ENCODE measurements at regions not wholly inside any gene's neighbourhood (a gene's known extent, or its start where the extent isn't known, plus 50 kb on each side); places are given as distances from the start of the nearest gene placed in this dataset.
"Not testable (repeated sequence)": the region's sequence is repeated elsewhere in the genome, so short reads cannot be mapped to it uniquely, and the experiment has no call there.

DNA sequence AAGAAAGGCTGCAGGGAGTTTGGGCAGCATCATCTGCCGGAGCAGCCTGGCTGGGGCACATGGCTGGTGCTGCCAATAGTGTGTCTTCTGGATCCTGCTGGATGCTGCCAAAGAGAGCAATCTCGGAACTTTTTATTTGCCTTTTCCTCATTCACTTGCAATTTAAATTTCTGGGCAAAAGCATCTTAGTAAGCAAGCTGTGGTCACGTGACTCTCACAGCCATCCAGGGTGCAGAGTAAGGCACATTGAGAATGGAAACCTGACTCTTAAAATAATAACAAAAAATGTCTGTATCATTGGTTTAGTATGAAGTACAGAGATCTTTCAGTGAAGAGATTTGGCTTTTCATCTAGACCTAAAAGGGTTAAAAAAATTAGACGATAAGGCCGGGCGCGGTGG, 910.3 kb downstream of the STIM2 start:
- DNase-seq, result no peak

DNA sequence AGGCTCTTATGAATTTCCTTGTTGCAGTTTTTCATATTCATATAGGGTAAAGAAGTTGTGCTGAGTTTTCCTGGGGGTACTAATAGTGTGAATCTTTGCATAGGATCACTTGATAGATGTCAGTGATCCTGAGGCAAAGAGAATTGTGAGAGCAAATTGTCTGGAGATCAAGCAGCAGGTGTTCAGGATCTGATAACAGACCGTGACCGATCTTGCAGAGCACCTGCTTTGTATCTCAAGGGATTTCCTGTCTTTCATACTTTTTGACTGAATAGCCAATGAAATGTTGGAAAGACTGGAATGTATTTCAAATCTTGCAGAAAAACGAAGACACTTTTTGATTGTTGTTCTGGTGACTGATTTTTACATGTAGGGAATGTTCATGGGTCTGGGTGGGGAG, 914.5 kb downstream of the STIM2 start:
- peak in 1 of 2 experiments; percentile 44 for DNase-seq

DNA sequence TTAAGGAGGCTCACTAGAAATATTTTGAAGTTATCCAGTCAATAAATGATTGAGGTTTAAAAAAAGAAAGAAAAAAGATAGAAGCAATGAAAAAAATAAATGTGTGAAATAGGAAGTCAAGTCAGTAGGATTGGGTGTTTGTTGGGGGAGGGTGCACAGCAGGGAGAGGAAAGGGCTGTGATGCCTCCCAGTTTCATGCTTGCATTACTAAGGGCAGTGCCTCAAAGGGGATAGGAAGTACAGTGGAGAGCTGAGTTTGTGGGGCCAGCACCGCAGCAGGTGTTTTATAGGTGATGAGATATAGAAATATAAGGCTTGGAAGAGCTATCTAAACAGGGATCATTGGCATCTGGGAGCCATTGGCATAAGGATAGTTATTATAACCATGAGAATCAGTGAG, 919.2 kb downstream of the STIM2 start:
- DNase-seq, result no peak

DNA sequence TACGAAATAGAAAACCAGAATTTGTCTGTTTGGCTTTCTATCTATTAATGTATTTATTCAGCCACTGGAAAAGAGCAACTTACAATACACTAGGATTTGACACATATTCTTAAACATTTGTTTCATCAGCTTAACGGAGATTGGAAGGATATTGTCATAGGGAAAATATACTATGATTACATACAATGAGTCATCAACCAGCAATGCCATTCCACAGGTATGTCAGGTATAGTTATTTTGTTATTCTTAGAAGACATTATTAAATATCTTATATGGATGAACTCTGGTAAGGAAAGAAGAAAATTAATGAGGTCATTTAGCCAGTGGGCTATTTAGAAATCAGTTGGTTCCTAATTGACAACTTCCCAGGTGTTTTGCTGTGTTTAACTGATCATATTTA, 926.6 kb downstream of the STIM2 start:
- DNase-seq, result peak in 1 of 2 experiments; percentile 5

DNA sequence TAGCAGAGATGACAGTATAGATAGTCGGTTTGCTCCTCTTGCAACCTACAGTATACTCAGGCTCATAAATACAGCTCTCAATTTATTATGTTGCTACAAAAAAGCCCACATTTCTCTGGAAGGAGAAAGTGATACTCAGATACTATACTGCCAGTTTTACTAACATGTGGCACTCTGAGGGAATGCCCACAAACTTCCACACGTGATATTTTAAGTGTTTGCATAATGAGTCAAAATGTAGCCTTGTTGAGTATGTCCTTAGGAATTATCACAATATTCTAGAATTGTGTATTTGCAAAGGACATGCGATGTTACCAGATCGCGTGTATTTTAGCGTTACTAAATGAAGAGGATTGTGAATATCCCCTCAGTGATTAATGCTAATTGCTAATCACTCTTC, 929.1 kb downstream of the STIM2 start:
- no peak for DNase-seq

DNA sequence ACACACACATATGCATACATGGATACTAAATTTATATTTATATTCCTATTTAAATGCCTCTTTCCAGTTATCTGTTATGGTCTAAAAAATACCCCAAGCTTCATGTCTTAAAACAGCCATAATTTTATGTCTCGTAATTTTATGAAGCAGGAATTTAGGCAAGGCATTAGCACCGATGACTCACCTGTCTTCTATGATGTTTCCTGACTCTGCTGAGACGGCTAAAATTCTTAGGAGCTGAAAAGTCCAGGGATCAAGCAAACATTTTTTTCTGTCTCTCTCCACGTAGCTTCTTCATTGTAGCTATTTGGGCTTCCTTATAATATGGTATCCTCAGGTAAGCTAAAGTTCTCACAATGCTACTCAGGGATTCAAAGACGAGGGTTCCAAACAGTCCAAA, 930.3 kb downstream of the STIM2 start:
- DNase-seq, result no peak

DNA sequence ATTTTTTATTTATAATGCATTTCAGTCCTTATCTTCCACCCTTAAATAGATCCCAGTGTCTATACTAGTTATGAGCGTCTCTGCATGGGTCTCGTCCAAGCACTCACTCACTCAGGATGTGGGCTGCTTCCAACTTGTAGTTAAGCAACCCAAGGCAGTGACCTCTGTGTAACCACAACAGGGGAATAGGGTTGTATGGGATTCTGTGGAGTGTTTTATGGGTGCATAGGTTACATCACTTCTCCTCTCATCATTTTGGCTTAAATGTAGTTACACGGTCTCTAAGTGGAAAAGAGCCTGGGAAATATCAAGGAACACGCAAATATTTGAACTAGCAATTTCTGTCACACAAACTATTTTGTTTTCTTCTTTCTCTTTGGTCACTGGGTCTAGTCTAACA, 931.0 kb downstream of the STIM2 start:
- no peak for DNase-seq

DNA sequence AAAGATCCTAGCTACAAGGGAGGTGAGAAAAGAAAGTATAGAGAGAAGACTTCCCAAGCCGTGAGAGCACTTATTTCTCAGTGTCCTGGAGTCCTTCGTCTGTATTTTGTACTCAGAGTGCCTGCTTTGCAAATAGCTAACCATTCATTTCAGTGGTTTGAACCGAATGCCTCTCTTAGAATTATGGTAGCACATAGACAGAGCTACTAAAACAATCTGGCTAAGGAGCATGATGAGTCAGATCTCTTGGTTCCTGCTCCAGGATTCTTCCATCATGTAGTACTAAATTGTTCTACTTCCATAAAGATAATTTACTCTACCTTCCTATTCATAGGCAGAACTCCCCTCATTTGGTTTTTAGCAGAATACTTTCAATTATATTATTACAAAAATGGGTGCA, 946.6 kb downstream of the STIM2 start:
- no peak for DNase-seq

DNA sequence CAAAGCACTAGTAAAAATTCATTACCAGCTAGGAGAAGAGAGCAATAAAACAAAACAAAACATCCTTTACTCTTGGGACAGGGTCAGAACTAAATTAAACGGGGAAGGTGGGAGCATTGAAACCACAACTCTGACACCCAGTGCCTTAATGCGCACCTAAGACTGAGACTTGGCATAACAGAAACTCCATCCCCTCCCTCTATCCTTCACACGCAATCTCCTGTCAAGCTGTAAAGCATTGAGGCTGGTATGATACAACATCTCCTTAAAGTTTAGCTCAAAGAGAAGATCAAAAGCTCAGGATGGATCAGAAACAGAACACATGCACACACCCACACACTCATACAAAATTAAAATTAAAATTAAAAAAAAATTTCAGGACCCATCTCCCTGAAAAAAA, 951.3 kb downstream of the STIM2 start:
- DNase-seq, result no peak

DNA sequence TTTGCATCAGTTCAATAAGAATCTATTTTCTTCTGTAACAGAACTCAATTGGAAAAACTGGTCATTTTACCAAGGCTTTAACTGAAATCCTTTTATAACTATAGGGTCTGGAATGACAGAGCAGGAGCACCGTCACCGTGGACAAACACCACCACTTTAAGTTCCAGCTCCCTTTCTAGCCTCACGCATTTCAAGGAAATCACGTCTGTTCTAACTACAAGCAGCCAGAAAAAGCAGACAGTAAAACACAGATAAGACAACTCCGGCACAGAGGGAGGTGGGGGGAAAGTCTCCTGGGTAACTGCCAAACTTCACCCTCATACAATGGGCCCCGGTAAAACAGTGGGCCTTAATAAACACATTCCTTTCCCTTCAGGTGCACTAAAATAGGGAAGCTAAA, 952.6 kb downstream of the STIM2 start:
- DNase-seq, result not testable (repeated sequence)

DNA sequence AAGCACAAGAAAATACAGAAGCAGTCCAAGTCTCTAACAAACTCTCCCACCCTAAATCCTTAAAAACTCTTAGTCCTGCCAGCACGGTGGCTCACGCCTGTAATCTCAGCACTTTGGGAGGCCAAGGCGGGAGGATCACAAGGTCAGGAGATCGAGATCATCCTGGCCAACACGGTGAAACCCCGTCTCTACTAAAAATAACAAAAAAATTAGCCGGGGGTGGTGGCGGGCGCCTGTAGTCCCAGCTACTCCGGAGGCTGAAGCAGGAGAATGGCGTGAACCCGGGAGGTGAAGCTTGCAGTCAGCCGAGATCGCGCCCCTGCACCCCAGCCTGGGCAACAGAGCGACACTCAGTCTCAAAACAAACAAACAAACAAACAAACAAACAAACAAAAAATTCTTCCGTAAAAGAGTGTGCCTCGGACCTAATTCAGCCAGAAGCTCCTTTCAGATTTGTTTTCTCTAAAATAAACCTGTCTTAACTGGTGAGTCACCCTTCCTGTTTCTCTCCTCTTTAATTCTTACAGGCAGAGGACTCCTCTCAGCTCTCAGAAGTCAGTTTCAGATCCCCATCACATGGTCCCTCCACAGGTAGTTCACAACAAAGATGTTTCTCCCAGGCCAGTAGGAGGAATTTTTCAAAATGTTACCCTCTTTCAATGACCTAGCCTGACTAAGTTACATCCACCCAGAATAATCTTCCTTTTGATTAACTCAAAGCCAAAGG, 953.2 kb downstream of the STIM2 start:
- DNase-seq, result not testable (repeated sequence)

DNA sequence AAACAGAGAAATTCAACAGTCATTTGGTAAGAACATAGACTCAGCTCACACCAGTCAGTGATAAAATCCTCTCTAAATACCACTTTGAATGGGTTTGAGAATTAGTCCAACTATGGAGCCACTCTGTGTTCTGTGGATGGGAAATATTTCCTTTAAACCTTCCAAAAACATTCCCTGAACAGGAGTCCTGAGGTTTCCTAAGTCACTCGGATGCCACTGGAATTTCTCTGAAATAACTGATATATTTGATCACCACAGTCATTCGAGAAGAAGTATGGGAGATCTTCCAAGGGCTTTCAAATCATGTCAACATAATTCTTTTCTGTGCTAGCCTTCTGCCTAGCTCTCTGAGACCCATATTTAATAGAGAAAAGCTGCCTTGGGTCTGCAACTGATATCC, 958.6 kb downstream of the STIM2 start:
- no peak for DNase-seq

DNA sequence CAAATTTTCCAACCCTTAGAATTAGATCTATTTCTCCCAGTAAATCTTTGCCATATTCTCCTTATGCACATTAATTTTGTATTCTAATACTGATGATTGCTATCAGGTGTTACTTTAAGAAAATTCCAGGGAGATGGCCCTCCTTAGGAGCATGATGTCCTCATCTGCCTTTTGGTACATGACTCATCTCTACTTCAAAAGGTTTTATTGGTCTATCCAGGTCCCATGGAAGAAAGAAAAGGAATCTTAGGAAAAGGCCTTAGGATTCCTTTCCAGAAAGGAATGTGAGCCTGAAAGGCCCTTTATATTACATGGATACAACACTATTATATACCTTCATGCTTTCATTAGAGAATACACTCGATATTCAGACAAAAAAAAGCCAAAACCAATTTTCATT, 968.2 kb downstream of the STIM2 start:
- no peak for DNase-seq

DNA sequence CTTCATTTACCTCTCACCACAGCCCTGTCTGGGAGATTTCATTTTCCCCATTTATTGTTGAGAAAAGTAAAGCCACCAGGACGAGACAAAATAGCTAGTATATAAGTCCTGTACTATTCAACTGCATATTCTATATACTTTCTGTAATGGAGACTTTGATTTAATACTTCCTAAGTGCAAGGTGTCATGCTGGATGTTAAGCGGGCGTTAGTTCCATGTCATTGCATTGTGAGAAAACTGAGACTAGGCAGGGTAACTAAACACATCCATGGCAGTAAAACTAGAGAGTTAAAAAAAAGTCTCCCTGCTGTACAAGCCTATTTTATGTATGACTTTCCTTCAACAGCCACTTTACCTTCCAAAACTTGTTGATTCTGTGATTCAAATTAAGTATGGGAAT, 969.6 kb downstream of the STIM2 start:
- DNase-seq, result no peak

DNA sequence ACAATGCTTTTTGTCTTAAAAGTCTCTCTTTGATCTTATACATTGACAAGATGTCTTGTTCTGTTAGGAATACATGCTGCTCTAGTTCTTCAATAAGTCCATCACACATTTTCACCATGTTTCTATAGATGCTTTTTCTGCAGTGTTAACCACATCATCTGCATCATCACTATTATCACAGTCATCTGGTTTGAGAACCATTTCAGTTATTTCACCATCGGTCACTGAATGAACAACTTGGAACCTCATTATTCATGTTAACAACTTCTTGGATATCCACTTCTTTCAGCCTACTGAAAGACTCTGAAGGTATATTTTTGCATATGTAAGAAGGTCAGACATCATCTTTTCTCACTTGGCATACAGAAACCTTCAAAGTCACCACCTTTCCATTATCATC, 975.2 kb downstream of the STIM2 start:
- DNase-seq, result no peak

DNA sequence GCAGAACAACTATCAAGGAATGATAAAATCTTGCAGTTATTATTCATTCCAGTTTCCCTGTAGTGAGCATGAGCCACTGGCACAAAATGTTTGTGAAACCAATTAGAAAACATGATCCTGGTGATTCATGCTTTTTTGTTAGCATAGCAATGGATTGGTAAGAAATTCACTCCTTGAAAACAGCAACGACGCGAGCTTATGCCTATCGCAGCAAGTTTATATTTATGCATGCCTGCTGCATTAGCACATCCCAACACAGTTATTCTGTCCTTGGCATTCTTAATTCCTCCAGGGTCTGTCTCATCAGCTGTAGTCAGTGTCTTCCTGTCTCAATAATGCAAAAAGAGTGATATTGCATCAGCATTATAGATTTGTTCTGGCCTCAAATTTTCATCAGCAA, 975.9 kb downstream of the STIM2 start:
- no peak for DNase-seq

DNA sequence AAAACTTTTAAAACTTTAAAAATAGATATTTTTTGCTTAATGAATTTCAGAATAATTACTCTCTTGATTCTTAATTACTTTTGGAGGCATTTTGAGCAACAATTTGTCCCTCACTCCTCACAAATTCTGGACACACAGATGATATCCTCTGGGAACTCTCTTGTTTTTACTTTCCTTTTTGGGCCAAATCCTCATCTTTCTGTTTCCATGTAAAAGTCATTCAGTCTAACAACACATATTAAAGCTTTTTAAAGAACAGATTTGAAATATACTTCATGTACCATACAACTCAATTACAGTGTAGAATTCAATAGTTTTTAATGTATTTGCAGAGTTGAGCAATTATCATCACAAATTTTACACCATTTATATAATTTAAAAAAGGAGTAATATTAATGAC, 983.1 kb downstream of the STIM2 start:
- DNase-seq, result no peak

DNA sequence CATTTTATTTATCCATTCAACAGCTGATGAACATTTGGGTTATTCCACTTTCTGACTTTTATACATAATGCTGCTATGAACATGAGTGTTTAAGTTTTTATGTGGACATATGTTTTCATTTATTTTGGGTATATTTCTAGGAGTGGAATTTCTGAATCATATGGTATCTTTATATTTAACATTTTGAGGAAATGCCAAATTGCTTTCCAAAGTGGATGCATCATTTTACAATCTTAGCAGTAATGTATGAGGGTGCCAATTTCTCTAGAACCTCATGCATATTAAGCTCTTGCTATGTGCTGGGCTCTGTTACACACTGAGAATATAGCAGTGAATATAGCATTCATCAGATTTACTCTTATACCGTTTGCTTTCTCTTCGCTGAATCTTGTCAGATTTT, 983.7 kb downstream of the STIM2 start:
- no peak for DNase-seq

DNA sequence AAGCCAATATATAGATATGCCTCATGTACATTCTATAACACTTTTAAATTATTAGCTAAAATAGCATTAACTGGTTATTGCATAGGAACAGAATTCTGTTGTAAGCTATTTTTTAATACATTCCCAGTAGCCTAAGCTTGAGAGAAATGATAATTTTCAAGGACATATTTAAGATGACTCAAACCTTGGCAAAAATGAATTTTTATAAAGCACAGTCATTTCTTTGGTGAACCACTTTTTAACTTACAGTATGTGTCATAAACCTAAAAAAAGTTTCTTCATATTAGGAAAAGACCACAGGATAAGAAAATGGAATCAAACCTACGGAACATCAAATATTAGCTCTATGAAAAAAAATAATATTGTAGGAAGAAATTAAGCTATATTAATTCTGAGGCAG, 986.3 kb downstream of the STIM2 start:
- no peak for DNase-seq

DNA sequence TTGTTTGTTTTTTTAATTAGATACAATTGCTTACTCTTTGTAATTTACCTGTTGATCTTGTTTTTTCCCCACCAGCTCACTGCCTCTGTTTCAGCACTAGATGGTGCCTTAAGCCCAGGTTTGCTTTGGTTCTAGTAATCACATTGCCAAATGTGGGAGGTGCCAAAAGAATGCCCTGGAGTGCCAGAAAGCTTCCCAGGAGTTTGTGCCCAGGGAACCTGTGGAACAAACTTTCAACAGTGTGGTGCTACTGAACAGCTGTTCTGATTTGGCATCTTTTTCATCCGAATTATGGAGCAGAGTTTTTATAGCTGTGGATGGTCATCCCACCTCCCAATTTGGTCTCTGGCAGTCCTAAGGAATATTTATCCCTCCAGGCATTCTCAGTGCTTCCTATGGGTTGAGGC, 1000.7 kb downstream of the STIM2 start:
- peak; percentile 37 to 57 for DNase-seq

DNA sequence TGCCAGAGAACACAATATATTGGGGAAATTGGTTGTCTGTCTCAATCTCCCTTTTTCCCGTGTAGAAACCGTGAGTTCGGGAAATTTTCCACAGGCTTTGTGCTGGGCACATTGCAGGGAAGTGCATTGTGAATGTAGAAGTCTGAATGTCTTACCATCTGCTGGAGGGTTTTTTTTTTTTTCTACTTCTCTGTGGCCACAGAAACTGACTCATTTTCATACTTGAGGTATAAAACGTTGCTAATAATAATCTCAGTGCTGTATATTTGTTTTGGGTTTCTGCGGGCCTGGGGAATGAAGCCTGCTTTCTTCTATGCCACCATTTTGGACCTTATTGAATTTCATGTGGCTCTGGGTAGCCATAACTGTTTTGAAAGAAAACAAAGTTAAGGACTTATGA, 1001.2 kb downstream of the STIM2 start:
- DNase-seq, result no peak

DNA sequence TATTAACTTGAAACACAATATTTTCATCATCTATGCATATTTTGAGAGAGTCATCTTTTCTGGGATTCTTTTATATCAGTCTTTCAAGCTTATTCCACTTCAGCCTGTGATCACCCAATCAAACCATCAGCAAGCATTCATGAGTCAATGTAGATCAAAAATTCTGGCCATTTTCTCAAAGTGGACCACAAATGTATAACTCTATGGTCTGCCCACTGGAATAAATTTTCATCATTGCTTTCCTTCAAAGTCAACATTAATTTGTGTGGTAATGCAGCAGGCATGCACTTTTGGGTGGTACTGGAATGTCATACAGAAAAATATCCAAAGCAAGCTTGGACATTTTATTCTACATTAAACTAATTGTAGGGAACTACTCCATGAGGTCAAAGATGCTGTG, 1013.0 kb downstream of the STIM2 start:
- DNase-seq, result no peak

DNA sequence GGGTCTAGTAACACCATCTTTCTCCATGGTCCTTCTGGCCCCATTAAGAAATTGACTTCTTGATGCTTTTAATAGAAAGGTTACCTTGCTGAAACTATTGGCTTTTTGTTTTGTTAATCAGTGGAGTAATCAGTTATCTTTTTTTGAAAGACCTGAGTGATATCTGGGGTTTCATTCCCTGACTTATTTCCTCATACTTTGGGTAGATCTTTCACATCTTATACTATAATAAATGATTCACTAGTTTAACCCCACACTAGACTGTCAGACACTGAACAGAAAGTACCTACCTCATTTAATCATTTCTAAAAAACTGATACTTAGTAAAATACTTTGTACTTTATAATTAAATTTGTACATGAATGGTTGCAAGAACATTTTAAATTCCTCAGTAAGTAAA, 1021.1 kb downstream of the STIM2 start:
- DNase-seq, result no peak

DNA sequence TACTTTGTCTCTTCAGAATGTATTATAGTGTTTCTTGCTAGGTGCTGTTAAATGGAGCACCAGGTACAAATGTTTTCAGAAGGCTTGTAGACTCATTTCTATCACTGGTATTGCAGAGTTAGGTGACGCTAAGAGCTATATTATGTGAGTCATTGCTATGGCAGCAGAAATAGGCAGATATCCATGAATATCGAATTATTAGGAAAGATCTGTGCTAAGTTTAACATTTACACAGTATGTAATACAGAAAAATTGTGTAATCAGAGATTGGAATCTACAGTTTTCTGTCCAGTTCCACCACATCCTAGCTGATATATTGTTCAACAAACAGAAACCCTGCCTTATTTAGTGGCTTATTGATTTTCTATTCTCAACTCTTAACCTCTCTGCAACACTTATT, 1025.5 kb downstream of the STIM2 start:
- no peak for DNase-seq

DNA sequence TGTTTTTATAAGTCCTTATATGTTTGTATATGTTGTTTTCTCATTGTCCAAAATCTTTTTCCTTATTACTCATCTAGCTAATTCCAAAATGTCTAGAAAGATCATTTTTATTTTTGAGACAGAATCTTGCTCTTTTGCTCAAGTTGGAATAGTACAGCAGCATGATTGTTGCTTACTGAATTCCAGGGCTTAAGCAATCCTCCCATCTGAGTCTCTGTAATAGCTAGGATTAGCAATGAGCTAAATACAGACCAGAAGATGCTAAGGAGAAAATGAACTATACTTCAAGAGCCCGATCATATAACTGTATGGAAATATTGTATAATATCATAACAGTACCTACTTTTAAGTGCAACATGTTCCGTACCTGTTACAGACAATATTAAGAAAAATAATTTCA, 1027.0 kb downstream of the STIM2 start:
- no peak for DNase-seq

DNA sequence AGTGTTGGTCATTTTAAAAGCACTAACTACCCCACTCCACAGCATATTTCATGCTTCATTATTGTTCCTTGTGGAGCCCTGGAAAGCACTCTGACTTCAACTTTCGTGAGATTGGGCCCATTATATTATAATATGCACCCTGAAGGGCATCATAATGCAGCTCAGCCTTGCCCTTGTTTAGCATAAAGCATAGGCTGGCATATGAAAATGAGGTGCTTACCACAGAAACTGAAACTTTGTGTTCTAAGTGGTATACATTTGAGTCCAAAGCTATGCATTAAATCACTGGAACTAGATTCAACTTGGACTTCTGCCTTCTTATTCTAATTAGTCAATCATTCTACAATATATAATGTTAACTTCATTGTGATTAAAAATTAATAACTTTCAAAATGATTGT, 1027.9 kb downstream of the STIM2 start:
- DNase-seq, result no peak

All from NCI-H524 (cell line).